HepG2 (cell line): ENCODE measurements at regions not wholly inside any gene's neighbourhood (a gene's known extent, or its start where the extent isn't known, plus 50 kb on each side); places are given as distances from the start of the nearest gene placed in this dataset.

Experiments
- ATAC-seq: fragments of 200-7000 bp; cut with Tn5 transposase; 3 replicates; pipeline ENCODE4 v1.9.1; 2020; ENCODE audit warnings: mild to moderate bottlenecking, moderate library complexity
- BruUV-seq: library from RNA; stranded (reverse); fragments of 400-500 nt; replicated peaks from 2 replicates; lab custom pipeline; 2021; lab: Mats Ljungman, UMichigan
- CTCF ChIA-PET: fragments of 300-600 bp; formaldehyde crosslinking; extraction: SDS; loops from one replicate; lab custom pipeline; 2021; ENCODE audit warnings: low total read pairs, inconsistent platforms, low intra/inter-chr PET ratio; lab: Yijun Ruan, JAX
- POLR2A ChIA-PET: fragments of 350-600 bp; sonication (Branson Sonifier 250); formaldehyde crosslinking; loops from one replicate; lab custom pipeline; 2020; ENCODE audit warnings: antibody characterized with exemption, inconsistent platforms; lab: Yijun Ruan, JAX
- DNase-seq: peaks from one replicate; pipeline ENCODE4 v3.0.0-alpha.2; 2015; ENCODE audit warnings: low spot score
- FAIRE-seq: peaks from 3 replicates; lab custom pipeline; 2011; peaks lifted over from hg19 to GRCh38; lab: Jason Lieb, UNC
- H2AFZ ChIP-seq: one replicate; pipeline ENCODE4 v1.6.1; 2011; ENCODE audit warnings: low read length, inconsistent platforms
- H3K27ac ChIP-seq: fragments of 300-600 bp; 3 replicates; pipeline ENCODE4 v1.8.0; 2011; ENCODE audit warnings: mixed run types, mild to moderate bottlenecking, mixed read lengths, low read length, inconsistent platforms; ENCODE audit not compliant: insufficient read depth; ENCODE audit errors: extremely low read length
- H3K27me3 ChIP-seq, 2 experiments: fragments of 200-600 bp in 1 of 2; 2 replicates in 1 of 2; 3 replicates in 1 of 2; pipeline versions ENCODE4 v1.6.0 to v1.8.0; 2011; ENCODE audit warnings: low read length in 2 of 2, mild to moderate bottlenecking in 2 of 2, moderate library complexity in 2 of 2, inconsistent platforms in 1 of 2; ENCODE audit not compliant: insufficient read depth in 2 of 2, control insufficient read depth in 1 of 2
- H3K36me3 ChIP-seq, 2 experiments: fragments of 200-600 bp in 1 of 2; replicated peaks in 1 of 2; 2 replicates in 1 of 2; 3 replicates in 1 of 2; pipeline versions ENCODE4 v1.5.1 to v1.8.0; 2011; ENCODE audit warnings: low read length in 2 of 2, inconsistent platforms in 1 of 2; ENCODE audit not compliant: insufficient read depth in 2 of 2, control insufficient read depth in 1 of 2
- H3K4me1 ChIP-seq: 2 replicates; pipeline ENCODE4 v1.5.1; 2012; ENCODE audit warnings: low read length, inconsistent platforms; ENCODE audit not compliant: insufficient read depth
- H3K4me2 ChIP-seq: 2 replicates; pipeline ENCODE4 v1.6.0; 2011; ENCODE audit warnings: low read depth, low read length, inconsistent platforms
- H3K4me3 ChIP-seq, 3 experiments: fragments of 200-600 bp in 1 of 3; sonication (generic), shearing (Covaris generic) in 1 of 3; replicated peaks in 1 of 3; 2 replicates each; pipeline ENCODE4 v1.5.1; 2011 to 2016; ENCODE audit warnings: low read length in 3 of 3, inconsistent platforms in 2 of 3, low read depth in 2 of 3, mild to moderate bottlenecking in 2 of 3, control low read depth in 1 of 3, mixed read lengths in 1 of 3; ENCODE audit not compliant: insufficient read depth in 1 of 3
- H3K79me2 ChIP-seq: one replicate; pipeline ENCODE4 v1.6.1; 2011; ENCODE audit warnings: low read length, inconsistent platforms; ENCODE audit not compliant: insufficient read depth
- H3K9ac ChIP-seq: 2 replicates; pipeline ENCODE4 v1.6.0; 2011; ENCODE audit warnings: mild to moderate bottlenecking, low read depth, low read length, inconsistent platforms; ENCODE audit not compliant: insufficient read depth
- H3K9me3 ChIP-seq: 2 replicates; pipeline ENCODE4 v1.5.1; 2012; ENCODE audit warnings: mild to moderate bottlenecking, low read length
- H4K20me1 ChIP-seq: 2 replicates; pipeline ENCODE4 v1.6.0; 2011; ENCODE audit warnings: inconsistent platforms, mild to moderate bottlenecking, low read length, moderate library complexity; ENCODE audit not compliant: insufficient read depth
- FOXA3 ChIP-seq: IDR thresholded peaks from 2 replicates; pipeline ENCODE4 v1.6.1; 2016; ENCODE audit warnings: missing genetic modification reagents, missing compliant biosample characterization
- HDAC1 ChIP-seq: sonication (generic); formaldehyde crosslinking; IDR thresholded peaks from 2 replicates; pipeline ENCODE4 v1.5.1; 2020; ENCODE audit warnings: mild to moderate bottlenecking, missing genetic modification reagents
- HDAC2 ChIP-seq: sonication (generic); formaldehyde crosslinking; IDR thresholded peaks from 2 replicates; pipeline ENCODE4 v1.4.0; 2020; ENCODE audit warnings: missing genetic modification reagents
- KLF15 ChIP-seq: sonication (generic); formaldehyde crosslinking; IDR thresholded peaks from 2 replicates; pipeline ENCODE4 v1.8.1; 2023; ENCODE audit warnings: borderline replicate concordance, mild to moderate bottlenecking, inconsistent platforms, missing genetic modification reagents, mixed read lengths
- MED1 ChIP-seq: sonication (generic); formaldehyde crosslinking; IDR thresholded peaks from 2 replicates; pipeline ENCODE4 v1.4.0; 2020; ENCODE audit warnings: missing genetic modification reagents
- MEF2D ChIP-seq: sonication (generic); formaldehyde crosslinking; IDR thresholded peaks from 2 replicates; pipeline ENCODE4 v1.5.1; 2020; ENCODE audit warnings: mild to moderate bottlenecking, missing genetic modification reagents
- MIER2 ChIP-seq: IDR thresholded peaks from 2 replicates; pipeline ENCODE4 v1.6.1; 2016; ENCODE audit warnings: missing biosample characterization, missing genetic modification reagents
- PLSCR1 ChIP-seq: sonication (generic); formaldehyde crosslinking; IDR thresholded peaks from 2 replicates; pipeline ENCODE4 v1.5.0; 2020; ENCODE audit warnings: missing genetic modification reagents, mild to moderate bottlenecking, borderline replicate concordance
- RNF2 ChIP-seq: fragments of 450-650 bp; conservative IDR thresholded peaks from 2 replicates; pipeline ENCODE4 v1.6.1; 2016; ENCODE audit warnings: low read depth
- TCF12 ChIP-seq, 2 experiments: fragments of 450-650 bp in 1 of 2; sonication (generic) in 1 of 2; formaldehyde crosslinking in 1 of 2; IDR thresholded peaks; 2 replicates each; pipeline versions ENCODE4 v1.6.1 to v1.8.0; 2017 to 2022; ENCODE audit warnings: antibody characterized with exemption in 1 of 2, mild to moderate bottlenecking in 1 of 2, missing genetic modification reagents in 1 of 2, moderate library complexity in 1 of 2
- ZBTB1 ChIP-seq: sonication (generic); formaldehyde crosslinking; IDR thresholded peaks from 2 replicates; pipeline ENCODE4 v1.4.0; 2020; ENCODE audit warnings: missing genetic modification reagents, borderline replicate concordance
- ZNF430 ChIP-seq: sonication (generic); formaldehyde crosslinking; IDR thresholded peaks from 2 replicates; pipeline ENCODE4 v1.9.0; 2021; ENCODE audit warnings: mild to moderate bottlenecking, missing genetic modification reagents
- ZNF441 ChIP-seq: sonication (generic); formaldehyde crosslinking; IDR thresholded peaks from 2 replicates; pipeline ENCODE4 v1.7.0; 2021; ENCODE audit warnings: missing genetic modification reagents, borderline replicate concordance
- ZNF547 ChIP-seq: sonication (generic); formaldehyde crosslinking; IDR thresholded peaks from 2 replicates; pipeline ENCODE4 v1.5.1; 2020; ENCODE audit warnings: mild to moderate bottlenecking, missing genetic modification reagents
- ZNF577 ChIP-seq: sonication (generic); formaldehyde crosslinking; IDR thresholded peaks from 2 replicates; pipeline ENCODE4 v1.4.0; 2020; ENCODE audit warnings: mild to moderate bottlenecking, low read depth, missing genetic modification reagents, borderline replicate concordance
- ZNF703 ChIP-seq: sonication (generic); formaldehyde crosslinking; IDR thresholded peaks from 2 replicates; pipeline ENCODE4 v1.5.1; 2020; ENCODE audit warnings: missing genetic modification reagents, mild to moderate bottlenecking, moderate library complexity, borderline replicate concordance
- ZNF768 ChIP-seq: sonication (generic); formaldehyde crosslinking; IDR thresholded peaks from 2 replicates; pipeline ENCODE4 v1.4.0; 2020; ENCODE audit warnings: missing genetic modification reagents
- WGBS: methylation state at CpG from one replicate; pipeline ENCODE4 v1.1.6; 2017; ENCODE audit warnings: low lambda C conversion rate; 5-methylcytosine and 5-hydroxymethylcytosine counted together
- in situ Hi-C: cut with HindIII; loops from 2 replicates; pipeline ENCODE4 v1.10.0; 2017; ENCODE audit warnings: low pct_unique_long_range_greater_than_20kb; ENCODE audit not compliant: extremely low pct_ligation_motif_present
- intact Hi-C: fragments of 100-400 bp; cut with micrococcal nuclease; formaldehyde crosslinking; loops from one replicate; pipeline ENCODE4 v1.10.0; 2022; ENCODE audit not compliant: unreplicated experiment
- TF ChIP-seq, protein P1 (sequence below): sonication (generic); formaldehyde crosslinking; IDR thresholded peaks from 2 replicates; pipeline ENCODE4 v1.9.0; 2021; ENCODE audit warnings: missing genetic modification reagents, borderline replicate concordance
- TF ChIP-seq, protein P2 (sequence below): sonication (generic); formaldehyde crosslinking; IDR thresholded peaks from 2 replicates; pipeline ENCODE4 v1.8.0; 2022; ENCODE audit warnings: missing genetic modification reagents, low read depth, mild to moderate bottlenecking, borderline replicate concordance
- TF ChIP-seq, protein P3 (sequence below): sonication (generic); formaldehyde crosslinking; IDR thresholded peaks from 2 replicates; pipeline ENCODE4 v1.4.0; 2020; ENCODE audit warnings: missing genetic modification reagents

DNA sequence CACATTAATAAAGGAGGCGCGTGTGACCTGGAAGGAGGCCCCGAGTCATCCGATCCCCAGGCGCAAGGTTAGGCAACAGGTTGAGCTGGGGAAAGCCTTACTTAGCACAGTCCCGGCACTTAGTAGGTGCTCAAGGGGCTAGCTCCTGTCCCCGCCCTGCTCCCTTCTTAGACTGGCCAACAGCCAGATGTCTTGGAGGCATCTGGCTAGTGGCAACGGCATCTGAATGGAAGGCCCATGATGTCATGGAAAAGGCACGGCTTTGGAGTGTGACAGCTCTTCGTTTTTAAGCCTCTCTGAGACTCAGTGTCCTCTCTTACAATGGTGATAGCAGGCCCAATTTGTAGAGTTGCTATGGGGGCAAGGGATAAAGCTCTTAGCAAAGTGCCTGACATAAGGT, 258.3 kb downstream of the CYRIA start:
- H3K4me3 ChIP-seq: no peak overlapping the region
- intact Hi-C loops: no loop called here
- FAIRE-seq (no peak), ATAC-seq (no peak), DNase-seq (no peak)
- H3K4me1 ChIP-seq: no peaks in the 10 kb centered on the region
- H3K79me2 ChIP-seq: no peaks in the 10 kb centered on the region
- no TSS peak for BruUV-seq
- ChIA-PET CTCF (no interaction called here), POLR2A (no interaction called here)
- H4K20me1 ChIP-seq: no peaks in the 10 kb centered on the region
- H3K27me3 ChIP-seq: no peaks in the 10 kb centered on the region
- no peaks in the 10 kb centered on the region for H3K36me3 ChIP-seq
- H2AFZ ChIP-seq: no peak overlapping the region
- no peaks in the 10 kb centered on the region for H3K9me3 ChIP-seq
- H3K4me2 ChIP-seq: no peak overlapping the region
- 76% methylated on average over 10 of the region's 10 CpGs for WGBS
- no peak overlapping the region for H3K27ac ChIP-seq
- no peak overlapping the region for H3K9ac ChIP-seq
- TF ChIP-seq MEF2D: no peak
- TF ChIP-seq PLSCR1 (CRISPR knock-in tag): no peak
- TF ChIP-seq HDAC2 (CRISPR knock-in tag): no peak
- no peak for TF ChIP-seq ZNF577 (CRISPR knock-in tag)
- TF ChIP-seq ZNF547 (CRISPR knock-in tag): no peak
- no peak for TF ChIP-seq TCF12 (IDR thresholded peaks at IDR 0.05)
- no peak for TF ChIP-seq TCF12 (CRISPR knock-in tag; IDR thresholded peaks at IDR 0.05)
- TF ChIP-seq MIER2 (CRISPR knock-in tag): no peak
- no peak for TF ChIP-seq ZNF703
- no peak for TF ChIP-seq FOXA3
- TF ChIP-seq KLF15 (CRISPR knock-in tag): no peak
- TF ChIP-seq, protein P1, sequence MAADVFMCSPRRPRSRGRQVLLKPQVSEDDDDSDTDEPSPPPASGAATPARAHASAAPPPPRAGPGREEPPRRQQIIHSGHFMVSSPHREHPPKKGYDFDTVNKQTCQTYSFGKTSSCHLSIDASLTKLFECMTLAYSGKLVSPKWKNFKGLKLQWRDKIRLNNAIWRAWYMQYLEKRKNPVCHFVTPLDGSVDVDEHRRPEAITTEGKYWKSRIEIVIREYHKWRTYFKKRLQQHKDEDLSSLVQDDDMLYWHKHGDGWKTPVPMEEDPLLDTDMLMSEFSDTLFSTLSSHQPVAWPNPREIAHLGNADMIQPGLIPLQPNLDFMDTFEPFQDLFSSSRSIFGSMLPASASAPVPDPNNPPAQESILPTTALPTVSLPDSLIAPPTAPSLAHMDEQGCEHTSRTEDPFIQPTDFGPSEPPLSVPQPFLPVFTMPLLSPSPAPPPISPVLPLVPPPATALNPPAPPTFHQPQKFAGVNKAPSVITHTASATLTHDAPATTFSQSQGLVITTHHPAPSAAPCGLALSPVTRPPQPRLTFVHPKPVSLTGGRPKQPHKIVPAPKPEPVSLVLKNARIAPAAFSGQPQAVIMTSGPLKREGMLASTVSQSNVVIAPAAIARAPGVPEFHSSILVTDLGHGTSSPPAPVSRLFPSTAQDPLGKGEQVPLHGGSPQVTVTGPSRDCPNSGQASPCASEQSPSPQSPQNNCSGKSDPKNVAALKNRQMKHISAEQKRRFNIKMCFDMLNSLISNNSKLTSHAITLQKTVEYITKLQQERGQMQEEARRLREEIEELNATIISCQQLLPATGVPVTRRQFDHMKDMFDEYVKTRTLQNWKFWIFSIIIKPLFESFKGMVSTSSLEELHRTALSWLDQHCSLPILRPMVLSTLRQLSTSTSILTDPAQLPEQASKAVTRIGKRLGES: no peak
- TF ChIP-seq, protein P2, sequence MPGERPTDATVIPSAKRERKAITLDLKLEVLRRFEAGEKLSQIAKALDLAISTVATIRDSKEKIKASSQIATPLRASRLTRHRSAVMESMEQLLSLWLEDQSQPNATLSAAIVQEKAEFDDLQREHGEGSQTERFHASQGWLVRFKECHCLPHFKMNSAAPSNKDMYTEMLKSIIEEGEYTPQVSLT (CRISPR knock-in tag): no peak
- TF ChIP-seq, protein P3, sequence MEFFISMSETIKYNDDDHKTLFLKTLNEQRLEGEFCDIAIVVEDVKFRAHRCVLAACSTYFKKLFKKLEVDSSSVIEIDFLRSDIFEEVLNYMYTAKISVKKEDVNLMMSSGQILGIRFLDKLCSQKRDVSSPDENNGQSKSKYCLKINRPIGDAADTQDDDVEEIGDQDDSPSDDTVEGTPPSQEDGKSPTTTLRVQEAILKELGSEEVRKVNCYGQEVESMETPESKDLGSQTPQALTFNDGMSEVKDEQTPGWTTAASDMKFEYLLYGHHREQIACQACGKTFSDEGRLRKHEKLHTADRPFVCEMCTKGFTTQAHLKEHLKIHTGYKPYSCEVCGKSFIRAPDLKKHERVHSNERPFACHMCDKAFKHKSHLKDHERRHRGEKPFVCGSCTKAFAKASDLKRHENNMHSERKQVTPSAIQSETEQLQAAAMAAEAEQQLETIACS (CRISPR knock-in tag): no peak
- no peak for TF ChIP-seq MED1 (CRISPR knock-in tag)
- no peak for TF ChIP-seq ZNF768 (CRISPR knock-in tag)
- TF ChIP-seq HDAC1 (CRISPR knock-in tag): no peak
- no peak for TF ChIP-seq ZNF441 (CRISPR knock-in tag)
- TF ChIP-seq RNF2: no peak
- no peak for TF ChIP-seq ZNF430 (CRISPR knock-in tag)
- no peak for TF ChIP-seq ZBTB1 (CRISPR knock-in tag)
- in situ Hi-C loops: no loop called here
